ENCODE measurements at regions not wholly inside any gene's neighbourhood (a gene's known extent, or its start where the extent isn't known, plus 50 kb on each side); places are given as distances from the start of the nearest gene placed in this dataset.

GRCh38 chr5:6197427-6197826 is 180.9 kb downstream of the MED10 start:
- DNase-seq (ENCODE audit: low read depth in 4 of 4, low spot score in 1 of 4): no peak

GRCh38 chr5:6195711-6196358 is 182.5 kb downstream of the MED10 start:
- no peak for DNase-seq (ENCODE audit: low read depth in 4 of 4, low spot score in 1 of 4)

GRCh38 chr5:6194906-6195612 is 183.3 kb downstream of the MED10 start:
- no peak for DNase-seq (ENCODE audit: low read depth in 4 of 4, low spot score in 1 of 4)

GRCh38 chr5:6194261-6194875 is 184.0 kb downstream of the MED10 start:
- DNase-seq (ENCODE audit: low read depth in 4 of 4, low spot score in 1 of 4): no peak

GRCh38 chr5:6193310-6193709 is 185.0 kb downstream of the MED10 start:
- no peak for DNase-seq (ENCODE audit: low read depth in 4 of 4, low spot score in 1 of 4)

GRCh38 chr5:6190838-6191237 is 187.5 kb downstream of the MED10 start:
- no peak for DNase-seq (ENCODE audit: low read depth in 4 of 4, low spot score in 1 of 4)

GRCh38 chr5:6188976-6189375 is 189.4 kb downstream of the MED10 start:
- no peak for DNase-seq (ENCODE audit: low read depth in 4 of 4, low spot score in 1 of 4)

- no peak for DNase-seq (ENCODE audit: low read depth in 4 of 4, low spot score in 1 of 4)
Observed at GRCh38 chr5:6188344-6188743, 190.0 kb downstream of the MED10 start.

GRCh38 chr5:6187501-6187900 is 190.8 kb downstream of the MED10 start:
- no peak for DNase-seq (ENCODE audit: low read depth in 4 of 4, low spot score in 1 of 4)

- no peak for DNase-seq (ENCODE audit: low read depth in 4 of 4, low spot score in 1 of 4)
Observed at GRCh38 chr5:6185574-6185973, 192.8 kb downstream of the MED10 start.

- no peak for DNase-seq (ENCODE audit: low read depth in 4 of 4, low spot score in 1 of 4)
Observed at GRCh38 chr5:6184481-6184880, 193.9 kb downstream of the MED10 start.

- no peak for DNase-seq (ENCODE audit: low read depth in 4 of 4, low spot score in 1 of 4)
Observed at GRCh38 chr5:6183391-6184390, 194.7 kb downstream of the MED10 start.

GRCh38 chr5:6182271-6182815 is 196.0 kb downstream of the MED10 start:
- no peak for DNase-seq (ENCODE audit: low read depth in 4 of 4, low spot score in 1 of 4)

- no peak for DNase-seq (ENCODE audit: low read depth in 4 of 4, low spot score in 1 of 4)
Observed at GRCh38 chr5:6181871-6182270, 196.5 kb downstream of the MED10 start.

- no peak for DNase-seq (ENCODE audit: low read depth in 4 of 4, low spot score in 1 of 4)
Observed at GRCh38 chr5:6181147-6181729, 197.1 kb downstream of the MED10 start.

- no peak for DNase-seq (ENCODE audit: low read depth in 4 of 4, low spot score in 1 of 4)
Observed at GRCh38 chr5:6180231-6180872, 198.0 kb downstream of the MED10 start.

GRCh38 chr5:6178846-6179532 is 199.4 kb downstream of the MED10 start:
- no peak for DNase-seq (ENCODE audit: low read depth in 4 of 4, low spot score in 1 of 4)

- no peak for DNase-seq (ENCODE audit: low read depth in 4 of 4, low spot score in 1 of 4)
Observed at GRCh38 chr5:6177926-6178325, 200.4 kb downstream of the MED10 start.

- DNase-seq (ENCODE audit: low read depth in 4 of 4, low spot score in 1 of 4): no peak
Observed at GRCh38 chr5:6176102-6176693, 202.1 kb downstream of the MED10 start.
